DMS53 treated with DMSO at 0.1 percent for 48 hours (cell line): ENCODE measurements at regions not wholly inside any gene's neighbourhood (a gene's known extent, or its start where the extent isn't known, plus 50 kb on each side); places are given as distances from the start of the nearest gene placed in this dataset.

Experiments used
- DNase-seq: peaks from one replicate; lab custom pipeline; 2025; ENCODE audit not compliant: unreplicated experiment; lab: John Stamatoyannopoulos, UW

- no peak for DNase-seq
Observed at GRCh38 chr2:195500879-195501278, 156.1 kb upstream of the SLC39A10 start.

GRCh38 chr2:195498839-195499490, 158.1 kb upstream of the SLC39A10 start:
- no peak for DNase-seq

- no peak for DNase-seq
Observed at GRCh38 chr2:195498176-195498575, 158.8 kb upstream of the SLC39A10 start.

GRCh38 chr2:195496991-195497390, 160.0 kb upstream of the SLC39A10 start:
- DNase-seq = no peak

- no peak for DNase-seq
Observed at GRCh38 chr2:195495966-195496365, 161.1 kb upstream of the SLC39A10 start.

- no peak for DNase-seq
Observed at GRCh38 chr2:195495351-195495750, 161.7 kb upstream of the SLC39A10 start.

- DNase-seq = no peak
Observed at GRCh38 chr2:195494451-195494850, 162.6 kb upstream of the SLC39A10 start.

GRCh38 chr2:195493416-195493815, 163.6 kb upstream of the SLC39A10 start:
- DNase-seq = no peak

- no peak for DNase-seq
Observed at GRCh38 chr2:195490319-195490718, 166.7 kb upstream of the SLC39A10 start.

GRCh38 chr2:195489101-195489500, 167.9 kb upstream of the SLC39A10 start:
- no peak for DNase-seq

GRCh38 chr2:195488567-195488966, 168.5 kb upstream of the SLC39A10 start:
- DNase-seq = no peak

GRCh38 chr2:195486987-195487644, 169.9 kb upstream of the SLC39A10 start:
- no peak for DNase-seq

- DNase-seq = no peak
Observed at GRCh38 chr2:195486520-195486919, 170.5 kb upstream of the SLC39A10 start.

- no peak for DNase-seq
Observed at GRCh38 chr2:195482010-195482409, 175.0 kb upstream of the SLC39A10 start.

- no peak for DNase-seq
Observed at GRCh38 chr2:195480121-195480520, 176.9 kb upstream of the SLC39A10 start.

GRCh38 chr2:195479407-195479806, 177.6 kb upstream of the SLC39A10 start:
- DNase-seq = no peak

GRCh38 chr2:195477996-195478382, 179.0 kb upstream of the SLC39A10 start:
- DNase-seq = no peak

GRCh38 chr2:195477248-195477995, 179.6 kb upstream of the SLC39A10 start:
- DNase-seq = no peak

GRCh38 chr2:195475336-195475735, 181.7 kb upstream of the SLC39A10 start:
- DNase-seq = no peak

GRCh38 chr2:195473862-195474261, 183.2 kb upstream of the SLC39A10 start:
- no peak for DNase-seq

GRCh38 chr2:195472501-195473234, 184.4 kb upstream of the SLC39A10 start:
- DNase-seq = no peak
